NB4 (cell line): ENCODE measurements at regions not wholly inside any gene's neighbourhood (a gene's known extent, or its start where the extent isn't known, plus 50 kb on each side); places are given as distances from the start of the nearest gene placed in this dataset.

Experiments
- DNase-seq: peaks from one replicate; pipeline ENCODE4 v3.0.0; 2010; ENCODE audit warnings: low read depth
- H3K4me3 ChIP-seq: one replicate; pipeline ENCODE4 v1.5.1; 2011; ENCODE audit warnings: mild to moderate bottlenecking, low read depth, low read length, moderate library complexity
- CTCF ChIP-seq: IDR thresholded peaks from one replicate; pipeline ENCODE4 v1.5.1; 2012; ENCODE audit warnings: low read depth, low read length
- MAX ChIP-seq: IDR thresholded peaks from 2 replicates; pipeline ENCODE4 v1.6.1; 2011; ENCODE audit warnings: low read depth, low read length
- MYC ChIP-seq: IDR thresholded peaks from 2 replicates; pipeline ENCODE4 v1.6.1; 2011; ENCODE audit warnings: low read depth, low read length
- POLR2A ChIP-seq: IDR thresholded peaks from 2 replicates; pipeline ENCODE4 v1.6.1; 2011; ENCODE audit warnings: mild to moderate bottlenecking; ENCODE audit not compliant: insufficient read length; ENCODE audit errors: extremely low read depth

DNA sequence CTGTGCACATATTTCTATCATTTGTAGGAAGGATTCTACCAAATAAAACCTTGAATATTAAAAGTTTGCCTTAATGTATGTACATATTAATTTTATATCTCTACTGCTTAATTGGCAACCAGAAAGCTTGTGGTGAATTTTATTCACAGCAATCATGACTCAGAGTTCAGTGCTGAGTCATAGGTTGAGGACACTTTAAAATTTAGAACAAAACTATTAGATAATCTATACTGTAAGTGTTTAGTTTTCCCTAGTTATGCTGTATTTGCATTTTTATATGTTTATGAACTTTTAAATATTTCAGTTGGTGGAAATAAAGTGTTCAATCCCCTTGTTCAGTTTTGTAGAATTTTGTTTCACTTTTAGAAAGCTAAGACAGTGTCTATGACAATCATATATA lies 841.5 kb downstream of the KCNT2 start:
- TF ChIP-seq POLR2A, result no peak
- no peak for TF ChIP-seq MYC
- no peak for TF ChIP-seq CTCF
- TF ChIP-seq MAX, result no peak
- H3K4me3 ChIP-seq, result no peak overlapping the region
- no peak for DNase-seq

DNA sequence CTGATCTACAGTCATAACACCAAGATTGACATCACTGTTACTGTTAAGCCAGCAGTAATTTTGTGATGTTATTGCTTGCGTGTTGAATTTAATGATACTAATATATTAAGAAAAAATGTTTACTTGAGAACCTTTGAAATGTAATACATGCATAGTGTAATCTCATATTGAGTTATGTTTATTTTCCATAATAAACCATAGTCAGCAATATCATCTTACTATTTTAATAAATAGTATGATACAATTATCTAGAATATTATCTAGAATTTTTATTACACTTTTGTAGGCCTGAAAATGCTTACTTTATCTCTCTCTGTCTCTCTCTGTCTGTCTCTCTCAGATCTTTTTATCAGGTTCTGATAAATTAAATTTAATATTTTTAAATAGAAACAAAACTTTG lies 843.1 kb downstream of the KCNT2 start:
- TF ChIP-seq POLR2A, result no peak
- no peak for TF ChIP-seq CTCF
- no peak for TF ChIP-seq MAX
- TF ChIP-seq MYC, result no peak
- DNase-seq, result no peak
- no peak overlapping the region for H3K4me3 ChIP-seq

- no peak for DNase-seq
- TF ChIP-seq MAX (no peak), CTCF (no peak)
- no peak overlapping the region for H3K4me3 ChIP-seq
Measured at GRCh38 chr1:195763907-195764374, 844.3 kb downstream of the KCNT2 start.

DNA sequence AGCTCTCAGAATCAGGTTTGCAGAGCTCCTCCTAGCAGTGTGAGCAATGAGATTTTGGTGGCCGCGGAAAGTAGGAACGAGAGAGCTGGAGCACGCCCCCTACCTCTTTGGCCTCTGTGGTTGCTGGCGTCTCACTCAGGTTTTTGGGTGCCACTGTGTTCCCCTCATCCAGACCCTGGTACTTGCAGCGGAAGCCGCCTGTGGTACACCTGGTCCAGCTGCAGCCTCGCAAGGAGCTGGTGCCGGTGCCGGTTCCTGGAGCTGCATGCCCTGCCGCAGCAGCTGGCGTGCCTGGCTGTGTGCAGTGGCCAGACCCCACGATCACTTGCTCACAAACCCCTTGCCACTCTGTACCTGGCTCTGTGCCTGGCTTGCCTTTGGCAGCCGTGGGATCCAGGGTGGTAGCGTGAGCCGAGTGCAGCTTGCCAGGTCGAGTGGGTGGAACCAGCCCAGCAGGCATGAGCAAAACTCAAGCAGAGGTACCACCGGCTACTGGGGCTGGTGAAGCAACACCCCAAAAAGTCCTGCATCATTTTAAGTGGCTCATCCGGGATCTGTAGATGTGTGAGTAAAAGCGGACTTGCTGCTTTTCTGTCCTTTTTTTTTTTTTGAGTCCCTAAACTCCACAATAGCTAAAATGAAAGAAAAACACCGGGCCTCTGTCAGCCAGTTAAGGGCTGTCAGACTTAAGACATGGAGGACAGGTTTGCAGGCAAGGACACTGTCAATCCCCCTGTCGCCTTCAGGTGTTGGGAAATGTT lies 844.9 kb downstream of the KCNT2 start:
- no peak overlapping the region for H3K4me3 ChIP-seq
- DNase-seq, result no peak
- TF ChIP-seq CTCF (no peak), MYC (no peak), POLR2A (no peak), MAX (no peak)

DNA sequence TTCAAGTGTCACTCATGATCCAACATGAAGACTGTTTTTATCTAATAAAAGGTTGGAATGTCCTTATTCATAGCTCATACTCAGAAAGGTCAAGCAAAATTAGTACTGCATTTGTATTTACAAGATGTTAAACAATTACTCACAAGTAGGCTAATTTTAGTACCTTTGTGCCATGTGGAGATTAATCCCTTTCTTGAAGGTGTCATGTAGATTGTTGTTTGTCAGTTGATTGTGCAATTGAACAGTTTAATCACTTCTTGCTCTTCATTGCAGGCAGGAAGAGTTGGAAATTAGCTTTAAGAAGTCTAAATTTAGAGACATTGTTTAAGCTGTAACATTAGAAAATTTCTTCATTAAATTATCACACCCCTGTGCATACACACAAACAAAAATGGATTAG lies 847.1 kb downstream of the KCNT2 start:
- DNase-seq, result no peak
- no peak overlapping the region for H3K4me3 ChIP-seq
- TF ChIP-seq MYC (no peak), CTCF (no peak), POLR2A (no peak), MAX (no peak)
